ENCODE measurements at regions not wholly inside any gene's neighbourhood (a gene's known extent, or its start where the extent isn't known, plus 50 kb on each side); places are given as distances from the start of the nearest gene placed in this dataset.

DNA sequence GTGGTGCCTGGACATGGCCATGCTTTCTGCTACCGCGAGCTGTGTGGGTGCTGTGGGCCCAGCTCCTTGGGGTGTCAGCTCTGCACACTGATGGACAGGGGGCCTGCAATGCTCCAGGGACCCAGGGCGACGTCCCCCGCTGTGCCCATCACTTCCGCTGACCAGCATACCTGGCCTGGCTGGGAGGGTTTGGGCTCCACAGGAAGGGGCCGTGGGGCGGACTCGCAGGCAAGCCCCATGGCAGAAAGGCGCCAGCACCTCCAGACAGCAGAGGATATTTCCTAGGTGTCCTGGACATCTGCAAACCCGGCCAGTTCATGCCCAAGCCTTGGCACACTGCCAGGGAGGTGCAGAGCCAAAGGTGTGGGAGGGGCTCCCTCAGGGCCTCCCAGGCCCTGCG is 295.8 kb upstream of the IRX4 start:
- TF ChIP-seq CTCF (IDR thresholded peaks at IDR 0.05; ENCODE audit: insufficient read depth, low read depth, low read length): no peak
- CTCF ChIA-PET: no interaction called here
- no peaks in the 10 kb centered on the region for H3K27me3 ChIP-seq (ENCODE audit: control insufficient read depth, insufficient read depth, low read length)

DNA sequence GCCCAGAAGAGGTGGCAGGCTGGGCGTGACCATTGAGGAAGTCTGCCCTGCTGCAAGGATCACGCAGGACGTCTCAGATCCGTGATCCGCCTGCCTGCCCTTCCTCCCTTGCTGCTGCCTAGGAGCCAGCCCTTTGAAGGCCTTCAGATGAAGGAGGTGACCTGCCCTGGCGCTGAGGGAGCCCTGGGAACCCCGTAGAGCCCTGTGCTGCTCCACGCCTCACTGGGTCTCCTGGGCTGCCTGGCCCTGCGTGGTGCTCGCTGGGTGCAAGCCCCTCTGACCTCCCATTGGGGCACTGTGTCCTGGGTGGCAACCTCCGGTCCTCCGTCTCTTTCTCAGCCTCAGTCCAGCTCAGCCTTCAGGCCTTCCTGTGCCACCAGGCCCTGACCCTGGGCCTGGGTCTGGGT is 295.3 kb upstream of the IRX4 start:
- Histone ChIP-seq H3K4me3 (ENCODE audit: low read depth, low read length) (no peak overlapping the region), H3K27me3 (ENCODE audit: control insufficient read depth, insufficient read depth, low read length) (no peaks in the 10 kb centered on the region), H3K36me3 (ENCODE audit: control insufficient read depth, insufficient read depth, low read length) (no peaks in the 10 kb centered on the region)
- no peak for TF ChIP-seq CTCF (IDR thresholded peaks at IDR 0.05; ENCODE audit: insufficient read depth, low read depth, low read length)
- DNase-seq (ENCODE audit: low read depth): no peak
- ChIA-PET POLR2A (no interaction called here), CTCF (no interaction called here)

More for the DNA sequence above, 295.8 kb upstream of the IRX4 start:
- Histone ChIP-seq H3K4me3 (ENCODE audit: low read depth, low read length) (no peak overlapping the region), H3K36me3 (ENCODE audit: control insufficient read depth, insufficient read depth, low read length) (no peaks in the 10 kb centered on the region)
- POLR2A ChIA-PET: no interaction called here
- no peak for DNase-seq (ENCODE audit: low read depth)

DNA sequence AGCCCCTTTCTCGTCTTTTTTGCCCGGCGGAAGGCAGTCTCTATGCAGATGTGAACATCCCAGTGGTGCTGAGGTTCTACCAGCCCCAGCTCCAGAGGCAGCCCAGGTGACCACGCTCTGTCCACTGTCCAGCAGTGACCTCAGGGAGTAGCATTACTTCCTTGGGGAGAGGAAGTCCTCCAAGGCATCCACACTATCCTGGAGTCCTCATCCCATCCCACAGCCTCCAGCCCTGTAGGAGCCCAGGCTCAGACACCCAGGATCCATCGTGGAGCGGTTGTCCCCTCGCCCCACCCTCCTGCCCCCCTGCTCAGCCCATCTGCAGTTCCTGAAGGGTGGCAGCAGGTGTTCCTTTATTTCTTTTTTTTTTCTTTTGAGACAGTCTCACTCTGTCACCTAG is 294.5 kb upstream of the IRX4 start:
- Histone ChIP-seq H3K4me3 (ENCODE audit: low read depth, low read length) (no peak overlapping the region), H3K27me3 (ENCODE audit: control insufficient read depth, insufficient read depth, low read length) (no peaks in the 10 kb centered on the region), H3K36me3 (ENCODE audit: control insufficient read depth, insufficient read depth, low read length) (no peaks in the 10 kb centered on the region)
- ChIA-PET POLR2A (no interaction called here), CTCF (no interaction called here)
- no peak for DNase-seq (ENCODE audit: low read depth)
- TF ChIP-seq CTCF (IDR thresholded peaks at IDR 0.05; ENCODE audit: insufficient read depth, low read depth, low read length): no peak

GRCh38 chr5:2176581-2176980 is 293.9 kb upstream of the IRX4 start:
- Histone ChIP-seq H3K27me3 (ENCODE audit: control insufficient read depth, insufficient read depth, low read length) (no peaks in the 10 kb centered on the region), H3K36me3 (ENCODE audit: control insufficient read depth, insufficient read depth, low read length) (no peaks in the 10 kb centered on the region), H3K4me3 (ENCODE audit: low read depth, low read length) (no peak overlapping the region)
- ChIA-PET CTCF (no interaction called here), POLR2A (no interaction called here)
- no peak for DNase-seq (ENCODE audit: low read depth)
- no peak for TF ChIP-seq CTCF (IDR thresholded peaks at IDR 0.05; ENCODE audit: insufficient read depth, low read depth, low read length)

DNA sequence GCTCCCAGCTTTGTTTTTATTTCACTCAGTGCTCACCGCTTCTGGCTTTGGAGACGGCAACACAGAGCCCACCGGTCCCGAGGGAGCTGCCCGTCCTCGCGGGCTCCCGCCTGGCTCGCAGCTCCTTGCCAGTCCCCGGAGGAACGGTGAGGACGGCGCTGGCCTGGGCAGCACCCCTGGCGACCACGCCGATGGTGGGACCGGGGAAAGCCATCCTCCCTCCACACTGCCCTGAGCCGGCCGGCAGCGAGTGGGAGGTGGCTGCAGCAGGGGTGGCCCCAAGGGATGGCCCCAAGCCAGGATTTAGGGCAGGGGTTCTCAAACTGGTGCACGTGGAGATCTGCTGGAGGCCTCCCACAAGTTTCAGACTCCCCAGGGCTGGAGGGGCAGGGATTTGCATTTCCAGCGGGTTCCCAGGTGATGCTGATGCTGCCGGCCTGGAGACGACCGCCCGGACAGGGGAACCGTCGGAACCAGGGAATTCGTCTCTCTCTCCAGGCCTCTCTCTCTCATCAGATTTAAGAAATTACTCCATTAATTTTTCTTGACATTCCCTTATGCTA is 293.2 kb upstream of the IRX4 start:
- no peak for DNase-seq (ENCODE audit: low read depth)
- Histone ChIP-seq H3K4me3 (ENCODE audit: low read depth, low read length) (no peak overlapping the region), H3K27me3 (ENCODE audit: control insufficient read depth, insufficient read depth, low read length) (no peaks in the 10 kb centered on the region), H3K36me3 (ENCODE audit: control insufficient read depth, insufficient read depth, low read length) (no peaks in the 10 kb centered on the region)
- no peak for TF ChIP-seq CTCF (IDR thresholded peaks at IDR 0.05; ENCODE audit: insufficient read depth, low read depth, low read length)
- CTCF ChIA-PET: no interaction called here
- POLR2A ChIA-PET: no interaction called here

Measured in BJ (cell line).